Testis (tissue), 2 donors: ENCODE measurements at regions not wholly inside any gene's neighbourhood (a gene's known extent, or its start where the extent isn't known, plus 50 kb on each side); places are given as distances from the start of the nearest gene placed in this dataset.

Experiments used
- DNase-seq: peaks from one replicate; pipeline ENCODE4 v3.0.0-alpha.2; 2019
- H3K27ac ChIP-seq, 2 donors: fragments of 200-600 bp; sonication (generic); one replicate each; pipeline ENCODE4 v1.5.1; 2019
- H3K27me3 ChIP-seq: fragments of 200-600 bp; sonication (generic); one replicate; pipeline ENCODE4 v1.5.1; 2019
- H3K36me3 ChIP-seq: fragments of 200-600 bp; sonication (generic); one replicate; pipeline ENCODE4 v1.5.1; 2017; ENCODE audit warnings: low read depth; ENCODE audit errors: missing control alignments
- H3K4me1 ChIP-seq: fragments of 200-600 bp; sonication (generic); one replicate; pipeline ENCODE4 v1.5.1; 2019
- H3K4me3 ChIP-seq, 2 donors: fragments of 200-600 bp; sonication (generic); one replicate each; pipeline ENCODE4 v1.5.1; 2017 to 2019
- H3K9me3 ChIP-seq: fragments of 200-600 bp; sonication (generic); one replicate; pipeline ENCODE4 v1.5.1; 2017
- POLR2A ChIP-seq: fragments of 450-650 bp; IDR thresholded peaks from one replicate; pipeline ENCODE4 v1.6.1; 2017; ENCODE audit warnings: antibody characterized with exemption, mild to moderate bottlenecking, moderate library complexity
- WGBS, 2 donors: methylation state at CpG; one replicate each; pipeline ENCODE4 v1.1.5; 2018; 5-methylcytosine and 5-hydroxymethylcytosine counted together
- intact Hi-C: fragments of 100-400 bp; cut with DNase I; formaldehyde crosslinking; loops from one replicate; pipeline ENCODE4 v1.15.1; 2023; ENCODE audit warnings: low total_unique reads
- TF ChIP-seq, protein P1 (sequence below), 3 experiments: fragments of 450-650 bp in 2 of 3; fragments of 200-600 bp in 1 of 3; sonication (generic) in 1 of 3; IDR thresholded peaks; one replicate each; pipeline ENCODE4 v1.5.1; 2016 to 2019; ENCODE audit warnings: antibody characterized with exemption in 3 of 3, mild to moderate bottlenecking in 2 of 3, moderate library complexity in 1 of 3

DNA sequence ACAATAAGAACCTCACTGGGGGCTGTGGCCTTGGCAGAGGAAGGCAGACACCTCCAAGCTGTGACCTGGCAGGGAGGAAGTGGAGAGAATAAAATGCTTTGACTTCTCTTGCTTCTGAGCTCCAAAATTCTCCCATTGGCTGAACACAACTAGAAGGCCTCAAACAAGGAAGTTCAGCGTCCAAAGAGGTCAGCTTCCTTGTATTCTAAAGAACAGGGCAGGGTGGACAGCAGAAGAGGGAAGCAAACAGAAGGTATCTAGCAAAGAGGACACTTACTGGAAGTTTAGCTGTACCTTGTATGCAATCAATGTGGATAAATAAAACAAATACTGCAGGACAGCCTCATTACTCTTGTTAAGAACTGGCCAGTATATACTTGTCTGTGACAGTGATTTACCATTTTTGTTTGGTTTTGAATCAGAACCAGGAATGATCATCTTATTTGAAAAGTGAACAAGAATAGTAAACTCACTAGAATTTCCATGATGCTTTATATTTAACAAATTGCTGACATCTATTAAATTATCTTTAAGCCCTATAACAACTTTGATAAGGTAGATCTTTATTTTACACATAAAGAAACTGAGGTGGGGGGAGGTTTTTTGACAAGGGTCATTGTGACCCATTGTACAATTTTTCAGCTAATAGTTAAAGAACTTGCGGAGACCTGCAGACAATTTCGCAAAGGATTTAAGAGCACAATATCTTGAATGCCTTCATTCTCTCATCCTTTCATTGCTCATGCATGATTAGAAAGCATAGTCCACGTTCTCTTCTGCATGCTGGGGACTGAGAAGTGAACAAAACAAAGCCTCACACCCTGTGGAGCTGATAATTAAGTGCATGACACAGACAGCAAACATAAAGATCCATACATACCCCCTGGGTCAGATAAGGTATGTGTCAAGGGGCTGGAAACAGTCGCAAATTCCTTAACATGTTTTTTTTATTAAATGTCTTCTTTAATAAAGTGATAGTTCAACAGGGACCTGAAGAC lies 1448.0 kb downstream of the AACS start:
- Histone ChIP-seq H3K27me3 (no peaks in the 10 kb centered on the region), H3K4me1 (no peaks in the 10 kb centered on the region), H3K4me3 (no peak overlapping the region), H3K36me3 (no peaks in the 10 kb centered on the region), H3K9me3 (no peaks in the 10 kb centered on the region), H3K27ac (no peak overlapping the region)
- intact Hi-C loops = no loop called here
- TF ChIP-seq POLR2A = no peak
- TF ChIP-seq, protein P1, sequence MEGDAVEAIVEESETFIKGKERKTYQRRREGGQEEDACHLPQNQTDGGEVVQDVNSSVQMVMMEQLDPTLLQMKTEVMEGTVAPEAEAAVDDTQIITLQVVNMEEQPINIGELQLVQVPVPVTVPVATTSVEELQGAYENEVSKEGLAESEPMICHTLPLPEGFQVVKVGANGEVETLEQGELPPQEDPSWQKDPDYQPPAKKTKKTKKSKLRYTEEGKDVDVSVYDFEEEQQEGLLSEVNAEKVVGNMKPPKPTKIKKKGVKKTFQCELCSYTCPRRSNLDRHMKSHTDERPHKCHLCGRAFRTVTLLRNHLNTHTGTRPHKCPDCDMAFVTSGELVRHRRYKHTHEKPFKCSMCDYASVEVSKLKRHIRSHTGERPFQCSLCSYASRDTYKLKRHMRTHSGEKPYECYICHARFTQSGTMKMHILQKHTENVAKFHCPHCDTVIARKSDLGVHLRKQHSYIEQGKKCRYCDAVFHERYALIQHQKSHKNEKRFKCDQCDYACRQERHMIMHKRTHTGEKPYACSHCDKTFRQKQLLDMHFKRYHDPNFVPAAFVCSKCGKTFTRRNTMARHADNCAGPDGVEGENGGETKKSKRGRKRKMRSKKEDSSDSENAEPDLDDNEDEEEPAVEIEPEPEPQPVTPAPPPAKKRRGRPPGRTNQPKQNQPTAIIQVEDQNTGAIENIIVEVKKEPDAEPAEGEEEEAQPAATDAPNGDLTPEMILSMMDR (IDR thresholded peaks at IDR 0.05) = no peak
- WGBS, 2 donors = 75 to 82% methylated on average over 5 of the region's 5 CpGs
- no peak for DNase-seq

DNA sequence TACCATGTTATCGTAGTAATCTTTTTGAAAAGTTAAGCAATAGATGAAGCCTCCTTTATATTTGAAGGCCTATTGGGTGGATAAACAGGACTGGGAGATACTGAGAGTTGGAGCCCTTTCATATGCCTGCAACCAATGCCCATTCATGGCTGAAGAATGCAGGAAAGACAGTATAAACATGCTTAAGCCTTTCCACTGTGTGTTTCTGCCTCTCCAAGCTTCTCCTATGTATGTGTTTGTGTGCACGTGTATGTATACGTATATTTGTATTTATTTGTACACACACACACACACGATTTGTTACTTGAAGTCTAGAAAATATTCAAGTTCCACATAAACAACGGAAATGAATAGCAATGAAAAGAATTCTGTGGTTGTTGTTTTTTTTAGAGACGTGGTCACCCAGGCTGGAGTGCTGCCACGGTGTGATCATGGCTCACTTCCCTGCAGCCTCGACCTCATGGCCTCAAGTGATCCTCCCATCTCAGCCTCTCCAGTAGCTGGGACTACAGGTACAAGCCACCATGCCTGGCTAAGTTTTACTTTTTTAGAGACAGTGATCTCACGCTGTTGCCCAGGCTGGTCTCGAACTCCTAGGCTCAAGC lies 1453.5 kb downstream of the AACS start:
- no peak for DNase-seq
- H3K27ac ChIP-seq = no peak overlapping the region
- H3K27me3 ChIP-seq = no peaks in the 10 kb centered on the region
- no peaks in the 10 kb centered on the region for H3K4me1 ChIP-seq
- WGBS, 2 donors = 82 to 86% methylated on average over 10 of the region's 10 CpGs
- TF ChIP-seq, protein P1 (IDR thresholded peaks at IDR 0.05) = no peak
- TF ChIP-seq POLR2A = no peak
- no peaks in the 10 kb centered on the region for H3K36me3 ChIP-seq
- no peaks in the 10 kb centered on the region for H3K9me3 ChIP-seq
- H3K4me3 ChIP-seq = no peak overlapping the region
- intact Hi-C loops = no loop called here

DNA sequence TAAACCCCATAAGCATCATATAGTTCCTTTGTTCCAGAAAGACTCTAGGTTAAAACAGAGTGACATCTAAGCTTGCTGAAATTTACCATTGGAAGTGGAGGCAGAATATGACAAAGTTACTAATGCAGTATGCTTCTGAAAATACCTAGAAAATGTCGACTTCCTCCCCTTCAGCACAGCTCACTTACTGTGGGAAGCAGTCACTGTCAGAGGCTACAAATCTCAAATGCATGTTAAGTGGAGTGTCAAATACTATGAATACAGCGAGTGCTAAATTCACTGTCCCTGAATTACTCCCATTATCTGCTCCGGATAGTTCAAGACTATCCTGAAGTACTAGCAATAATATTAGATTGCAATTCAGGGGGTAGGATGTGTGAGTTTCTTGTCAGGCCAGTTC lies 1454.6 kb downstream of the AACS start:
- Histone ChIP-seq H3K27me3 (no peaks in the 10 kb centered on the region), H3K27ac (no peak overlapping the region), H3K36me3 (no peaks in the 10 kb centered on the region), H3K9me3 (no peaks in the 10 kb centered on the region), H3K4me3 (no peak overlapping the region), H3K4me1 (no peaks in the 10 kb centered on the region)
- whole genome bisulfite sequencing, 2 donors = 73 to 81% methylated on average over 3 of the region's 3 CpGs
- no peak for TF ChIP-seq POLR2A
- TF ChIP-seq, protein P1 (IDR thresholded peaks at IDR 0.05) = no peak
- intact Hi-C loops = no loop called here
- no peak for DNase-seq

DNA sequence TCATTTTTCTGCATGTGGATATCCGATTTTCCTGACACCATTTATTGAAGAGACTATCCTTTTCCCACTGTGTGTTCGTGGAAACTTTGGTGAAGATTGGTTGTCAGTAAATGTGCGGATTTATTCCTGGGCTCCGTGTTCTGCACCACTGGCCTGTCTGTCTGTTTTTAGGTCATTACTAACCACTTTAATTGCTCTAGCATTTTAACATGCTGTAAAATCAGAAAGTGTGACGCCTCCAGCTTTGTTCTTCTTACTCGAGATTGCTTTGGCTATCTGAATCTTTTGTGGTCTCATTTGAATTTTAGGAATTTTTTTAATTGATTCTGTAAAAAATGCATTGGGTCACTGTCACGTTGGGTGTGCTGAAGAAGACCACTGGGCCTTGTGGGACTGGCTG lies 1458.7 kb downstream of the AACS start:
- no peak for DNase-seq
- H3K4me3 ChIP-seq = no peak overlapping the region
- no peaks in the 10 kb centered on the region for H3K36me3 ChIP-seq
- intact Hi-C loops = no loop called here
- H3K27ac ChIP-seq = no peak overlapping the region
- H3K9me3 ChIP-seq = no peaks in the 10 kb centered on the region
- no peaks in the 10 kb centered on the region for H3K27me3 ChIP-seq
- no peaks in the 10 kb centered on the region for H3K4me1 ChIP-seq
- 70 to 78% methylated on average over 7 of the region's 7 CpGs for WGBS, 2 donors
- TF ChIP-seq, protein P1 (IDR thresholded peaks at IDR 0.05) = no peak
- no peak for TF ChIP-seq POLR2A
